ENCODE measurements at regions not wholly inside any gene's neighbourhood (a gene's known extent, or its start where the extent isn't known, plus 50 kb on each side); places are given as distances from the start of the nearest gene placed in this dataset.

- DNase-seq: no peak
These were observed 140.8 kb upstream of the NFE2L3 start for GRCh38 chr7:26011039-26011696.

GRCh38 chr7:26013551-26014083 lies 138.4 kb upstream of the NFE2L3 start:
- no peak for DNase-seq

DNA sequence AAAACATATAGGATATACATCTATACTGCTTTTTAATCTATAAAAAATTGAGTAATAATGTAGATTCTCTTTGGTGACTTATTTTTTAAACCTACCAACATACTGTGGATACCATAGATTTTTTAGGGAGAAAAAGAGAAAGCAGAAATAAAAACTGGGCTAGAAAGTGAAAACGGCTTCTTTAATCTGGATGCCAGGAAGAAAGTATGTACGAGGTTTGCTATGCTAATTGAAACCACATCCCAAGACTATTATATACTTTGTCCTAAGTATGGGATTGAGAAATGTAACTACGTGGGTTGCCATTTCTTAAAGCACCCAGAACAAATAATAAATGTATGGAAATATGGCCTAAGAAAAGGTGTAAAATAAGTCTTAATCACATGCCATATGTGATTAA lies 129.0 kb upstream of the NFE2L3 start:
- DNase-seq: no peak

- DNase-seq: no peak
These were observed 122.1 kb upstream of the NFE2L3 start for GRCh38 chr7:26029911-26030310.

DNA sequence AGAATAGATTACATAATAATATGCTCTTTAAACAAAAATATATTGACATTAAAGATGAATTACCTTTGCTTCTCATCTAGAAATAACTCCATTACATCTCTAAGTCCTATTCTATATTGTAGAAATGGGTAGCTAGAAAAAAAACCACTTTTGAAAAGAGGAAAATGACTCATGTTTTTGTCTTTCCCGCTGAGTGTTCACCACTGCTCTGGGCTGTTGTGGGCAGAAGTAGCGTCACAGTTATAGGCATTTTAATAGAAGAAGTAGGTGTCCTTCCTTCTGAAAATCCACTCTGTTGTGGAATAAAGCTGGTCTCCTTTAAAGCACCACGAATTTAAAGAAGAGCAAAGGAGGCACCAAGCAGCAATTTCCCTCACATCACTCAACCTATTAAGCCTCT lies 117.6 kb upstream of the NFE2L3 start:
- no peak for DNase-seq

- DNase-seq: no peak
These were observed 116.4 kb upstream of the NFE2L3 start for GRCh38 chr7:26035552-26035951.

DNA sequence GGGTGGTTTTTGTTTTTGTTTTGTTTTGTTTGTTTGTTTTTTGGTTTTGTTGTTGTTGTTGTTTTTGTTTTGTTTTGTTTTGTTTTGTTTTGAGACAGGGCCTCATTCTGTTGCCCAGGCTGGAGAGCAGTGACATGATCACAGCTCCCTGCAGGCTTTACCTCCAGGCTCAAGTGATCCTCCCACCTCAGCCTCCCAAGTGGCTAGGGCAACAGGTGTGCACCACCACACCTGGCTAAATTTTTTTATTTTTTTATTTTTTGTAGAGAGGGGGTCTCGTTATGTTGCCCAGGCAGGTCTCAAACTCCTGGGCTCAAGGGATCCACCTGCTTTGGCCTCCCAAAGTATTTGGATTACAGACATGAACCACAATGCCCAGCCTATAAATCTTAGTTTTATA lies 115.9 kb upstream of the NFE2L3 start:
- no peak for DNase-seq

DNA sequence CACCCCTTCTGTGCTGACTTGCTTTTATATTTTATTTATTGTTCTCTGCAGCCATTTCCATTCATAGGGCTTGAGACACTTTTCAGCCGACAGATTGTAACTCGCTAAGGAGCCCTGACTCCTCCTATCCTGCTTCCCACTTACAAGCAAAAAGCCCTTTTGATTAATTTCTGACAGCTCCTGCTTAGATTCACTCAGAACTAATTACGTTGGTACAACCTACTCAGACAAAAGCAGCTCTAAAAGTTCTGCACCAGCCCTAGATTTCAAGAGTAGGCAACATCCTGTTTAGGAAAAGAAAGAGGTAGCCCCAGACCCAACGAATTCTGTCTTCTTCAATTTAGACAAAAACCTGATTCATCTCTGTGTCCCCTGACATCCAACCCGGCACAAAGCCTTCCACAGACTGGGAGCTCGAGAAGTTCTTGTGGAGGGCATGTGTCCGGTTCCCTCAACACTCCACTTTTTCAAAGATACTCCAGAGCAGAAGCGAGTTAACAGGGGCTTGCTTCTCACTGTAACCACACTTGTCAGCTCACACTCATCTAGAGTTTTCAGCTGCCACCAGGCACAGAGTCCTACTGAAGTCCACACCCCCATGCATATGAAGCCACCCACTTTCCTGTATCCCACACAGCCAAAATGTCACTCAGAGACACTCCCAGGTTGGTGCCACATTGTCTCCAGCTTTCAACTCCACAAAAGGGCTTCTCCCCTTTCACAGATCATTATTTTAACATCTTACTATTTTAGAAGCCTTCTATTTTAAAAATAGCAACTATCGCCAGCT lies 113.6 kb upstream of the NFE2L3 start:
- DNase-seq: no peak

GRCh38 chr7:26040085-26040484 lies 111.9 kb upstream of the NFE2L3 start:
- no peak for DNase-seq

DNA sequence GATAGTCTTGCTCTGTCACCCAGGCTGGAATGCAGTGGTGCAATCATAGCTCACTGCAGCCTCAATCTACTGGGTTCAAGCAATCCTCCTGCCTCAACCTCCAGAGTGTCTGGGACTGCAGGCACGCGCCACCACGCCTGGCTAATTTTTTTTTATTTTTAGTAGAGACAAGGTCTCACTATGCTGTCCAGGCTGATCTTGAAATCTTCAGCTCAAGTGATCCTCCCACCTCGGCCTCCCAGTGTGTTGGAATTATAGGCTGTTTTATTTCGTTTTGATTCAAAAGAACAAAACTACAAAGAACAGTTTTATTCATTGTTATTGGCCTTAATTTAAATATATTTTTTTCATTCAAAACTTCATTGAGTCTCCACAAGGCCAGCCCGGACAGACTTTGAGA lies 109.8 kb upstream of the NFE2L3 start:
- no peak for DNase-seq

DNA sequence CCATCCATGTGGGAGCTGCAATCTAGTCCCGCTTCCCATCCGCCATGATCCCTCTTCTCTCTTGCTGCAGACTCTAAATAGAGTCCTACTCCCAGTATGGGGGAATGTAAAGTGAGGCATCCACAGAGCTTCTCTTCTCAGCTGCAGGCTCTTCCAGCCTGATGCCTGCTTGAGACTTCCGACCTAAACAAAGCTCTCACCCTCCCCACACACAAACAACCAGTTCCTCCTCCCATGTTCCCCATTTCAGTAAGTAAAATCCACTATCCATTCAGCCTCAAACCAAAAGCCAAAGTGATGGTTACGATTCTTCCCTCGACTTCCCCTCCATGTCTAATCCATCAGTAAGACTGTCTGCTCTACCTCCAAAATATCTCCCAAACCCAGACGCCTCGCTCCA lies 108.2 kb upstream of the NFE2L3 start:
- no peak for DNase-seq

GRCh38 chr7:26044320-26044719 lies 107.7 kb upstream of the NFE2L3 start:
- DNase-seq: no peak

- DNase-seq: no peak
These were observed 105.8 kb upstream of the NFE2L3 start for GRCh38 chr7:26046150-26046549.

DNA sequence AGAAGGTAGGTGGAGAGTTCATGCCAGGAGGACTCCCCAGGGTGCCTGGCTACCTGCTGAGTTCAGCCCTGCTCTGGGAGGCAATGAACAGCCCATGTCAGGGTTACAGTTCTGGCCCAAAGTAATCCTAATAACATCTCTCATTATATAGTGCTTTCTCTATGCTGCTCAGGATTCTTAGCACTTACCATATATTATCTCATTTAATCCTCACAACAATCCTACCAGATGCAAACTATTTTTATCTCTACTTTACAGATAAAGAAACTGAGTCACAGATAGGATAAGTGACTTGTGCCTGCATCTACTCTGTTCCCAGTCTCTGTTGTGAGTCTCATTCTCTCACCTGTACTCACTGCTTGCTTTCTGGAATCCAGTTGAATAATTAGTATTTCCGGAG lies 105.1 kb upstream of the NFE2L3 start:
- no peak for DNase-seq

- no peak for DNase-seq
These were observed 103.3 kb upstream of the NFE2L3 start for GRCh38 chr7:26048663-26049062.

GRCh38 chr7:26049081-26049480 lies 102.9 kb upstream of the NFE2L3 start:
- no peak for DNase-seq

- no peak for DNase-seq
These were observed 101.0 kb upstream of the NFE2L3 start for GRCh38 chr7:26051021-26051420.

- DNase-seq: no peak
These were observed 99.3 kb upstream of the NFE2L3 start for GRCh38 chr7:26052706-26053105.

- no peak for DNase-seq
These were observed 97.6 kb upstream of the NFE2L3 start for GRCh38 chr7:26054386-26054785.

DNA sequence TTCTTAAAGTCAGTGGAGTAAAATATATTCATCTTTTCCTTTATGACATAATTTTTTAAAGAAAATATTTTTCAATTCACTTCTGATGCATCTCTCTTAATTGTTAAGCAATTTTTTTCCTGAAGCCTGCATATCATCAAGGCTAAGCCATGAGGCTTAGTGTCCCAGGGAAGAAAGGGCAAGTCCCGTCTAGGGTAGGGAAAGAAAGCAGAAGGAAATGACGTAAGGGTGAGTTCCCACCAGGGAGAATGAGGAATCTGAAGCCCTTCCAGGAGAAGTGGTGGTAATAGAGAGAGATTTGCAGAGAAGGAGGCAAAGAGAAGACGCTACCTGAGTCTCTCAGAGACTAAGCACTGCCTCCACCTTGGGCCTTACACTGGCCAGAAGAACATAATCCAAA lies 96.8 kb upstream of the NFE2L3 start:
- no peak for DNase-seq

GRCh38 chr7:26060733-26061677 lies 91.0 kb upstream of the NFE2L3 start:
- no peak for DNase-seq

- peak; percentile 43 for DNase-seq
These were observed 90.1 kb upstream of the NFE2L3 start for GRCh38 chr7:26061678-26062603.
